ENCODE measurements at regions not wholly inside any gene's neighbourhood (a gene's known extent, or its start where the extent isn't known, plus 50 kb on each side); places are given as distances from the start of the nearest gene placed in this dataset.

- Histone ChIP-seq H3K9me2 (replicated peaks; ENCODE audit: insufficient read depth, low read length) (no peaks in the 10 kb centered on the region), H3K9ac (ENCODE audit: low read length) (no peak overlapping the region), H3F3A (ENCODE audit: insufficient read depth, low read length) (no peaks in the 10 kb centered on the region), H3K4me2 (ENCODE audit: low read depth, low read length) (no peak overlapping the region), H3K79me2 (ENCODE audit: low read length) (no peaks in the 10 kb centered on the region), H3K27ac (ENCODE audit: low read length) (no peak overlapping the region), H3K4me1 (ENCODE audit: low read length) (no peaks in the 10 kb centered on the region), H3K4me3 (ENCODE audit: low read length) (no peak overlapping the region), H4K20me1 (ENCODE audit: insufficient read depth, low read length) (no peaks in the 10 kb centered on the region), H2AFZ (ENCODE audit: low read length) (no peak overlapping the region), H3K36me3 (replicated peaks; ENCODE audit: insufficient read depth, low read length) (no peaks in the 10 kb centered on the region), H3K27me3 (replicated peaks; ENCODE audit: insufficient read depth, low read length) (no peaks in the 10 kb centered on the region), H3K9me3 (replicated peaks; ENCODE audit: insufficient read depth, low read length) (no peaks in the 10 kb centered on the region)
- no peak for TF ChIP-seq EZH2phosphoT487 (IDR thresholded peaks at IDR 0.05; ENCODE audit: low read length)
- no peak for TF ChIP-seq CTCF (IDR thresholded peaks at IDR 0.05; ENCODE audit: low read length)
- TF ChIP-seq EZH2 (optimal IDR thresholded peaks at IDR 0.05; ENCODE audit: low read depth, low read length): no peak
- DNase-seq: no peak
These were observed 62.9 kb downstream of the GLRX5 start for GRCh38 chr14:95597784-95598211.

- H4K20me1 ChIP-seq (ENCODE audit: insufficient read depth, low read length): no peaks in the 10 kb centered on the region
- no peak overlapping the region for H2AFZ ChIP-seq (ENCODE audit: low read length)
- no peaks in the 10 kb centered on the region for H3K9me2 ChIP-seq (replicated peaks; ENCODE audit: insufficient read depth, low read length)
- H3K9me3 ChIP-seq (replicated peaks; ENCODE audit: insufficient read depth, low read length): no peaks in the 10 kb centered on the region
- no peak overlapping the region for H3K4me3 ChIP-seq (ENCODE audit: low read length)
- TF ChIP-seq EZH2phosphoT487 (IDR thresholded peaks at IDR 0.05; ENCODE audit: low read length) (no peak), CTCF (IDR thresholded peaks at IDR 0.05; ENCODE audit: low read length) (no peak), EZH2 (optimal IDR thresholded peaks at IDR 0.05; ENCODE audit: low read depth, low read length) (no peak)
- no peak overlapping the region for H3K27ac ChIP-seq (ENCODE audit: low read length)
- H3K36me3 ChIP-seq (replicated peaks; ENCODE audit: insufficient read depth, low read length): no peaks in the 10 kb centered on the region
- H3F3A ChIP-seq (ENCODE audit: insufficient read depth, low read length): no peaks in the 10 kb centered on the region
- no peaks in the 10 kb centered on the region for H3K4me1 ChIP-seq (ENCODE audit: low read length)
- no peak for DNase-seq
- H3K27me3 ChIP-seq (replicated peaks; ENCODE audit: insufficient read depth, low read length): no peaks in the 10 kb centered on the region
- H3K4me2 ChIP-seq (ENCODE audit: low read depth, low read length): no peak overlapping the region
- H3K79me2 ChIP-seq (ENCODE audit: low read length): no peaks in the 10 kb centered on the region
- no peak overlapping the region for H3K9ac ChIP-seq (ENCODE audit: low read length)
These were observed 66.8 kb downstream of the GLRX5 start for GRCh38 chr14:95601650-95602049.

GRCh38 chr14:95603415-95603814, 68.6 kb downstream of the GLRX5 start:
- Histone ChIP-seq H3K27ac (ENCODE audit: low read length) (no peak overlapping the region), H3K9me2 (replicated peaks; ENCODE audit: insufficient read depth, low read length) (no peaks in the 10 kb centered on the region), H3K9me3 (replicated peaks; ENCODE audit: insufficient read depth, low read length) (no peaks in the 10 kb centered on the region), H3K36me3 (replicated peaks; ENCODE audit: insufficient read depth, low read length) (no peaks in the 10 kb centered on the region), H3K4me2 (ENCODE audit: low read depth, low read length) (no peak overlapping the region), H3K9ac (ENCODE audit: low read length) (no peak overlapping the region), H3K27me3 (replicated peaks; ENCODE audit: insufficient read depth, low read length) (no peaks in the 10 kb centered on the region; the same call in 1 of the 2 replicates), H3K79me2 (ENCODE audit: low read length) (no peaks in the 10 kb centered on the region), H3F3A (ENCODE audit: insufficient read depth, low read length) (no peaks in the 10 kb centered on the region), H3K4me3 (ENCODE audit: low read length) (no peak overlapping the region), H3K4me1 (ENCODE audit: low read length) (no peaks in the 10 kb centered on the region), H4K20me1 (ENCODE audit: insufficient read depth, low read length) (no peaks in the 10 kb centered on the region), H2AFZ (ENCODE audit: low read length) (no peak overlapping the region)
- no peak for TF ChIP-seq EZH2 (optimal IDR thresholded peaks at IDR 0.05; ENCODE audit: low read depth, low read length)
- no peak for TF ChIP-seq EZH2phosphoT487 (IDR thresholded peaks at IDR 0.05; ENCODE audit: low read length)
- TF ChIP-seq CTCF (IDR thresholded peaks at IDR 0.05; ENCODE audit: low read length): no peak
- DNase-seq: no peak

All from MM.1S (cell line).